ENCODE measurements at regions not wholly inside any gene's neighbourhood (a gene's known extent, or its start where the extent isn't known, plus 50 kb on each side); places are given as distances from the start of the nearest gene placed in this dataset.

DNA sequence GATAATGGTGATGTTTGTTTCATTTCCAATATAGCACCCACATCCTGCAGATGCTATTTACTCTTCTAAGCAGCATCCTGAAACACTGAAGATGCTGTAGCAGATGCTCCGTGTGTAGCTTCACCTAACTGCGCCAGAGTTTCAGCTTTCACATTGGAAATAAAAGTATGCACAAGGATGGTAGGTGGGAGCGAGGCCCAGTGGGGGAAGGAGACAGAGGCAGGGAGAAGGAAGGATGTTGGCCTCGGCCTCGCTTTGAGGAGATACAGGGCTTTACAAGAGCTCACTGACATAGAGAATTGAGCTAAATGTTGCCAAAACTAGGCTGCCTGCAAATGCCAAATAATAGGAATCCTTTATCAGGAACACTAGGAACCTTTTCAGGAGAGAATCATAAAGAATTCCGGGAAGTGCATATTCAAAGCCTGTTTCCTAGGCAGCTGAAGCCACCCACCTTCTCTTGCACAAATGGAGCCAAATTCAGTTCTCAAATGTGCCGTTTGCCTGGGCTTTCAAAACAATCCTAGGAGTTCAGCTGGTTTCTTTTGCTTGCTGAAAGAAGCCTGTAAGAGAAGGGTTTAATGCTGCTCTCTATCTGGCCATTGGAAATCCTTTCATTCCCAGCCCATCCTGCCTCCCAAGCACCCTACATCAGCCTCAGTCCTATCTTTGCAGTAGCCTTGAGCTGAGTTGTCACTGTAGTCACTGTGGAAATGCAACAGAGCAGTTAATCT lies 135.4 kb upstream of the ATP1B1 start:
- no peak overlapping the region for H3K4me2 ChIP-seq (ENCODE audit: low read depth, low read length)
- no peaks in the 10 kb centered on the region; a peak in 1 of 5 replicates for H3K27me3 ChIP-seq (ENCODE audit: control insufficient read depth in 1 of 2, insufficient read depth in 2 of 2, low read length in 2 of 2)
- in situ Hi-C loops (cut with HindIII; ENCODE audit: extremely low pct_ligation_motif_present, low pct_unique_long_range_greater_than_20kb): no loop called here
- H3K4me3 ChIP-seq (replicated peaks in 1 of 3; ENCODE audit: insufficient read depth in 1 of 3, low read depth in 2 of 3, low read length in 3 of 3): no peak overlapping the region
- BruUV-seq (replicated peaks): no TSS peak
- H3K27ac ChIP-seq (ENCODE audit: extremely low read length, insufficient read depth, low read length): no peak overlapping the region
- TF ChIP-seq, protein P1, sequence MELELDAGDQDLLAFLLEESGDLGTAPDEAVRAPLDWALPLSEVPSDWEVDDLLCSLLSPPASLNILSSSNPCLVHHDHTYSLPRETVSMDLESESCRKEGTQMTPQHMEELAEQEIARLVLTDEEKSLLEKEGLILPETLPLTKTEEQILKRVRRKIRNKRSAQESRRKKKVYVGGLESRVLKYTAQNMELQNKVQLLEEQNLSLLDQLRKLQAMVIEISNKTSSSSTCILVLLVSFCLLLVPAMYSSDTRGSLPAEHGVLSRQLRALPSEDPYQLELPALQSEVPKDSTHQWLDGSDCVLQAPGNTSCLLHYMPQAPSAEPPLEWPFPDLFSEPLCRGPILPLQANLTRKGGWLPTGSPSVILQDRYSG (CRISPR knock-in tag; IDR thresholded peaks at IDR 0.05): no peak
- TF ChIP-seq TEAD3 (CRISPR knock-in tag; optimal IDR thresholded peaks at IDR 0.05; ENCODE audit: borderline replicate concordance): no peak
- no peak for TF ChIP-seq ZNF263 (CRISPR knock-in tag; IDR thresholded peaks at IDR 0.05)
- TF ChIP-seq, protein P2, sequence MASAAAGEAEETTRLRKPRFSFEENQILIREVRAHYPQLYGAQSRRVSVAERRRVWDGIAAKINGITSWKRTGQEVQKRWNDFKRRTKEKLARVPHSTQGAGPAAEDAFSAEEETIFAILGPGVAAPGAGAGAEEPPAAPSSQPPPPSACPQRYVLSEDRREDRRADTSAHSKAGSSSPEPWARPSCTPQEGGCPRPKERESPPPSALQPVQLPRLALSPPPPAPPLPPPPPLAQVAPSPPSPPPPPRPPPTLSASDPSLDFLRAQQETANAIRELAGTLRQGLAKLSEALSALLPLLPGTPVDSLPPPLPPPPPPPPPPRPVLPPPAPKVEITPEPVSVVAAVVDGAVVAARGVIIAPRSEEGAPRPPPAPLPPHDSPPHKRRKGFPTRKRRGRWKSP (CRISPR knock-in tag; IDR thresholded peaks at IDR 0.05): no peak
- no peak for TF ChIP-seq ZNF564 (CRISPR knock-in tag; IDR thresholded peaks at IDR 0.05)
- no peak for TF ChIP-seq ZNF317 (CRISPR knock-in tag; IDR thresholded peaks at IDR 0.05)
- no peaks in the 10 kb centered on the region for H4K20me1 ChIP-seq (ENCODE audit: insufficient read depth, low read length)
- no peaks in the 10 kb centered on the region for H3K4me1 ChIP-seq (ENCODE audit: insufficient read depth, low read length)
- no peaks in the 10 kb centered on the region for H3K9me3 ChIP-seq (ENCODE audit: low read length)
- no peak overlapping the region for H2AFZ ChIP-seq (ENCODE audit: low read length)
- intact Hi-C loops (cut with micrococcal nuclease; ENCODE audit: unreplicated experiment): loop anchor here (1.0 kb wide), 1 partner anchor 26 kb away; no protein-coding TSS in a partner anchor
- no peaks in the 10 kb centered on the region for H3K79me2 ChIP-seq (ENCODE audit: insufficient read depth, low read length)
- CTCF ChIA-PET (ENCODE audit: low intra/inter-chr PET ratio, low total read pairs): no interaction called here
- POLR2A ChIA-PET: no interaction called here
- DNase-seq (ENCODE audit: low spot score) (no peak), ATAC-seq (no peak), FAIRE-seq (no peak)
- no peak overlapping the region for H3K9ac ChIP-seq (ENCODE audit: insufficient read depth, low read depth, low read length)
- H3K36me3 ChIP-seq (replicated peaks in 1 of 2; ENCODE audit: control insufficient read depth in 1 of 2, insufficient read depth in 2 of 2, low read length in 2 of 2): no peaks in the 10 kb centered on the region
- WGBS (ENCODE audit: low lambda C conversion rate): 42% methylated on average over 7 of the region's 7 CpGs

DNA sequence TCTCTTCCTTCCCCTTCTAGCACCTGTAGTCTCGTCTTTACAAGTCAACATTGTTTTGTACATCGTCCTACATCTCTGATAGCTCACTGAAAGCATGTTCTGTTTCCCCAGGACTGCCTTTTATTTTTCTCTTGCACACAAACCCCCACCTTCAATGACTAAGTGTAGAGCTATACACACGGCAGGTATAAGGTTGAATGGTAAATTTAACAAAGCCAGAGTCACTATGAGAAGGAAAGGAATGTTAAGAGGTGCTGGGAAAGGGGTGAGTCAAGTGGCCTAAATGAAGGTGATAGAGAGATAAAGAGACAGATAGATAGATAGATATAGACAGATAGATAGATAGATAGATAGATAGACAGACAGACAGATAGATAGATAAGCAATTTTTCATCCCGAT lies 134.3 kb upstream of the ATP1B1 start:
- no peaks in the 10 kb centered on the region for H3K79me2 ChIP-seq (ENCODE audit: insufficient read depth, low read length)
- H3K4me2 ChIP-seq (ENCODE audit: low read depth, low read length): no peak overlapping the region
- ChIA-PET POLR2A (no interaction called here), CTCF (ENCODE audit: low intra/inter-chr PET ratio, low total read pairs) (no interaction called here)
- 13% methylated on average over 4 of the region's 4 CpGs for WGBS (ENCODE audit: low lambda C conversion rate)
- H3K4me1 ChIP-seq (ENCODE audit: insufficient read depth, low read length): no peaks in the 10 kb centered on the region
- H3K27me3 ChIP-seq (ENCODE audit: control insufficient read depth in 1 of 2, insufficient read depth in 2 of 2, low read length in 2 of 2): no peaks in the 10 kb centered on the region; a peak in 1 of 5 replicates
- no peak overlapping the region for H3K4me3 ChIP-seq (replicated peaks in 1 of 3; ENCODE audit: insufficient read depth in 1 of 3, low read depth in 2 of 3, low read length in 3 of 3)
- no peak for DNase-seq (ENCODE audit: low spot score)
- intact Hi-C loops (cut with micrococcal nuclease; ENCODE audit: unreplicated experiment): no loop called here
- ATAC-seq: no peak
- no TSS peak for BruUV-seq (replicated peaks)
- TF ChIP-seq IRX3 (CRISPR knock-in tag; IDR thresholded peaks at IDR 0.05; ENCODE audit: borderline replicate concordance, low read depth) (no peak), ZSCAN21 (CRISPR knock-in tag; IDR thresholded peaks at IDR 0.05; ENCODE audit: borderline replicate concordance) (no peak), DNMT3B (CRISPR knock-in tag; conservative IDR thresholded peaks at IDR 0.05) (no peak)
- TF ChIP-seq, protein P3, sequence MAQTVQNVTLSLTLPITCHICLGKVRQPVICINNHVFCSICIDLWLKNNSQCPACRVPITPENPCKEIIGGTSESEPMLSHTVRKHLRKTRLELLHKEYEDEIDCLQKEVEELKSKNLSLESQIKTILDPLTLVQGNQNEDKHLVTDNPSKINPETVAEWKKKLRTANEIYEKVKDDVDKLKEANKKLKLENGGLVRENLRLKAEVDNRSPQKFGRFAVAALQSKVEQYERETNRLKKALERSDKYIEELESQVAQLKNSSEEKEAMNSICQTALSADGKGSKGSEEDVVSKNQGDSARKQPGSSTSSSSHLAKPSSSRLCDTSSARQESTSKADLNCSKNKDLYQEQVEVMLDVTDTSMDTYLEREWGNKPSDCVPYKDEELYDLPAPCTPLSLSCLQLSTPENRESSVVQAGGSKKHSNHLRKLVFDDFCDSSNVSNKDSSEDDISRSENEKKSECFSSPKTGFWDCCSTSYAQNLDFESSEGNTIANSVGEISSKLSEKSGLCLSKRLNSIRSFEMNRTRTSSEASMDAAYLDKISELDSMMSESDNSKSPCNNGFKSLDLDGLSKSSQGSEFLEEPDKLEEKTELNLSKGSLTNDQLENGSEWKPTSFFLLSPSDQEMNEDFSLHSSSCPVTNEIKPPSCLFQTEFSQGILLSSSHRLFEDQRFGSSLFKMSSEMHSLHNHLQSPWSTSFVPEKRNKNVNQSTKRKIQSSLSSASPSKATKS (CRISPR knock-in tag; IDR thresholded peaks at IDR 0.05): no peak
- no peak overlapping the region for H2AFZ ChIP-seq (ENCODE audit: low read length)
- in situ Hi-C loops (cut with HindIII; ENCODE audit: extremely low pct_ligation_motif_present, low pct_unique_long_range_greater_than_20kb): no loop called here
- no peak overlapping the region for H3K27ac ChIP-seq (ENCODE audit: extremely low read length, insufficient read depth, low read length)
- H3K9me3 ChIP-seq (ENCODE audit: low read length): no peaks in the 10 kb centered on the region
- no peaks in the 10 kb centered on the region for H4K20me1 ChIP-seq (ENCODE audit: insufficient read depth, low read length)
- H3K9ac ChIP-seq (ENCODE audit: insufficient read depth, low read depth, low read length): no peak overlapping the region
- H3K36me3 ChIP-seq (replicated peaks in 1 of 2; ENCODE audit: control insufficient read depth in 1 of 2, insufficient read depth in 2 of 2, low read length in 2 of 2): no peaks in the 10 kb centered on the region
- no peak for FAIRE-seq
